HEK293 (cell line): ENCODE measurements at regions not wholly inside any gene's neighbourhood (a gene's known extent, or its start where the extent isn't known, plus 50 kb on each side); places are given as distances from the start of the nearest gene placed in this dataset.

ENCODE experiments used
- CTCF ChIA-PET: fragments of 350-600 bp; formaldehyde crosslinking; extraction: SDS; loops from one replicate; lab custom pipeline; 2021; ENCODE audit warnings: antibody characterized with exemption; lab: Yijun Ruan, JAX
- POLR2A ChIA-PET: fragments of 300-600 bp; formaldehyde crosslinking; extraction: SDS; loops from one replicate; lab custom pipeline; 2020; ENCODE audit warnings: antibody characterized with exemption, inconsistent platforms; lab: Yijun Ruan, JAX
- H3K27ac ChIP-seq: fragments of 200-500 bp; sonication (Bioruptor generic); 2 replicates; pipeline ENCODE4 v1.5.1; 2014; ENCODE audit warnings: low read depth, low read length, control low read depth, inconsistent platforms; ENCODE audit errors: extremely low read depth
- H3K36me3 ChIP-seq, 2 experiments: fragments of 200-500 bp in 1 of 2; sonication (Bioruptor generic) in 1 of 2; 1 replicate in 1 of 2; 2 replicates in 1 of 2; pipeline ENCODE4 v1.5.1; 2014 to 2017; ENCODE audit warnings: inconsistent platforms in 2 of 2, low read length in 2 of 2; ENCODE audit not compliant: control insufficient read depth in 2 of 2, insufficient read depth in 1 of 2
- H3K4me1 ChIP-seq: fragments of 200-500 bp; sonication (Bioruptor generic); 2 replicates; pipeline ENCODE4 v1.5.1; 2014; ENCODE audit warnings: mild to moderate bottlenecking, low read length, inconsistent platforms; ENCODE audit not compliant: control insufficient read depth, insufficient read depth
- H3K4me3 ChIP-seq: 2 replicates; pipeline ENCODE4 v1.5.1; 2011; ENCODE audit warnings: low read depth, mild to moderate bottlenecking, control low read depth, low read length, moderate library complexity
- H3K9me3 ChIP-seq: fragments of 200-500 bp; sonication (Bioruptor generic); 2 replicates; pipeline ENCODE4 v1.5.1; 2014; ENCODE audit warnings: low read depth, low read length, inconsistent platforms; ENCODE audit not compliant: control insufficient read depth, insufficient read depth
- IKZF3 ChIP-seq: fragments of 450-650 bp; IDR thresholded peaks from 2 replicates; pipeline ENCODE4 v1.5.0; 2018; ENCODE audit warnings: missing biosample characterization, mild to moderate bottlenecking, missing genetic modification characterization, moderate library complexity
- MEIS1 ChIP-seq: sonication (generic); formaldehyde crosslinking; IDR thresholded peaks from 2 replicates; pipeline ENCODE4 v1.8.1; 2022; ENCODE audit warnings: missing genetic modification reagents, mild to moderate bottlenecking, borderline replicate concordance
- MZF1 ChIP-seq: fragments of 450-650 bp; formaldehyde crosslinking; IDR thresholded peaks from 2 replicates; pipeline ENCODE4 v1.5.1; 2017; ENCODE audit warnings: missing biosample characterization, missing genetic modification characterization, borderline replicate concordance
- RBAK ChIP-seq: fragments of 450-650 bp; formaldehyde crosslinking; IDR thresholded peaks from 2 replicates; pipeline ENCODE4 v1.5.1; 2016; ENCODE audit warnings: missing biosample characterization, missing genetic modification characterization
- SALL2 ChIP-seq: fragments of 450-650 bp; formaldehyde crosslinking; IDR thresholded peaks from 2 replicates; pipeline ENCODE4 v1.5.0; 2017; ENCODE audit warnings: missing biosample characterization, mild to moderate bottlenecking, missing genetic modification characterization, borderline replicate concordance
- SP2 ChIP-seq: fragments of 450-650 bp; formaldehyde crosslinking; IDR thresholded peaks from 2 replicates; pipeline ENCODE4 v1.5.1; 2016; ENCODE audit warnings: missing biosample characterization, missing genetic modification characterization
- ZEB2 ChIP-seq: fragments of 450-650 bp; formaldehyde crosslinking; IDR thresholded peaks from 2 replicates; pipeline ENCODE4 v1.5.1; 2016; ENCODE audit warnings: missing biosample characterization, missing genetic modification characterization
- ZNF140 ChIP-seq: fragments of 450-650 bp; formaldehyde crosslinking; IDR thresholded peaks from 2 replicates; pipeline ENCODE4 v1.5.1; 2016; ENCODE audit warnings: missing biosample characterization, missing genetic modification characterization
- ZNF169 ChIP-seq: fragments of 450-650 bp; formaldehyde crosslinking; IDR thresholded peaks from 2 replicates; pipeline ENCODE4 v1.5.1; 2016; ENCODE audit warnings: missing biosample characterization, missing genetic modification characterization
- ZNF214 ChIP-seq: fragments of 450-650 bp; formaldehyde crosslinking; IDR thresholded peaks from 2 replicates; pipeline ENCODE4 v1.5.1; 2017; ENCODE audit warnings: missing biosample characterization, mild to moderate bottlenecking, missing genetic modification characterization, borderline replicate concordance
- ZNF280C ChIP-seq: fragments of 450-650 bp; formaldehyde crosslinking; IDR thresholded peaks from 2 replicates; pipeline ENCODE4 v1.5.1; 2016; ENCODE audit warnings: missing biosample characterization, missing genetic modification characterization
- ZNF549 ChIP-seq: fragments of 450-650 bp; IDR thresholded peaks from 2 replicates; pipeline ENCODE4 v1.5.1; 2018; ENCODE audit warnings: missing biosample characterization, missing genetic modification characterization, mild to moderate bottlenecking, inconsistent platforms, moderate library complexity
- ZNF623 ChIP-seq: fragments of 450-650 bp; formaldehyde crosslinking; IDR thresholded peaks from 2 replicates; pipeline ENCODE4 v1.5.1; 2016; ENCODE audit warnings: missing biosample characterization, missing genetic modification characterization
- ZSCAN23 ChIP-seq: fragments of 450-650 bp; formaldehyde crosslinking; IDR thresholded peaks from 2 replicates; pipeline ENCODE4 v1.5.1; 2016; ENCODE audit warnings: missing biosample characterization, missing genetic modification characterization
- TF ChIP-seq, protein P1 (sequence below): fragments of 450-650 bp; formaldehyde crosslinking; IDR thresholded peaks from 2 replicates; pipeline ENCODE4 v1.5.1; 2016; ENCODE audit warnings: missing biosample characterization, missing genetic modification characterization

DNA sequence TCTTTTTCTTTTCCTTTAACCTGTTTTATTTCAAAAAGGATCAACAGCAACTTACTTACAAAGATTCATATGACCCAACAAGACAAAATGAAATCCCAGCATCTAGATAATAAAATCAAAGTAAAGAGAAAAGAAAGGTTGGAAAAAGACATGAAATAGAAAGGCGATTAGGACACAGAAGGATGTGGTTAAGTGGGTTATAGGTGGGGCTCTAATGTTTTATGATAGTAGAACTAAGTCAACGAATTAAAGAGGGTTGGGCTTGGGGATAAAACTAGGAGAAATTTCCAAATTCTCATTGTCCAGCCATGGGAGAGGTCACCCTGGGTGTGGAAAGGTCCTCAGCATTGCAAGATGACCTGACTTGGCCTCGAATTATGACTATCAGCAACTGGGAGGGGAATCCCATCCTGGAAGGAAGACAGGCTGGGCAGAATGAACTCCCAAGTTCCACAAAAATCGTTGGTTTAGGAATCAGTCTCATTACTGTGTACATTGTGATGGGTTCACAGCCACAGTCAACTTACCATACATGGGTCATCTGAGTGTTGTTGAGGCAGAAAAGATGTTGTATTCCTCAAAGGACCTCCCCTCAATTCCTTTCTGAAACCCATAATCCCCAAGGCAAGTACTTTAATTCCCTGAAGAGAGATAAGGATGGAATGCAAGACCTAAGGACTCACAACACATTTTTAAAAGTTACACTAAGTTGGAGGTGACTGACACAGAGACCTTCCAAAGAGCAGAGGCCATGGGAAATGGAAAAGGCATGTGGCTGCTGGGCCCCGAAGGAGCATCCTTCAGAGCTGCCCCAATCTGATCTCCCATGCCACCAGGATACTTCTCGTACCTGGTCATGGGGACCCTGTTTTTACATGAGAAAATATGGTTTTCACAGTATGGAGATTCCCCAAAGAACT lies 167.6 kb downstream of the UXS1 start:
- H3K27ac ChIP-seq = no peak overlapping the region
- H3K4me1 ChIP-seq = no peaks in the 10 kb centered on the region
- TF ChIP-seq ZNF169 (no peak), ZNF140 (tag by site-specific recombination) (no peak), ZNF280C (tag by site-specific recombination) (no peak), ZSCAN23 (tag by site-specific recombination) (no peak), MZF1 (tag by site-specific recombination) (no peak), SALL2 (tag by site-specific recombination) (no peak), ZNF623 (tag by site-specific recombination) (no peak), IKZF3 (tag by site-specific recombination) (no peak), ZEB2 (tag by site-specific recombination) (no peak), MEIS1 (CRISPR knock-in tag) (no peak)
- TF ChIP-seq, protein P1, sequence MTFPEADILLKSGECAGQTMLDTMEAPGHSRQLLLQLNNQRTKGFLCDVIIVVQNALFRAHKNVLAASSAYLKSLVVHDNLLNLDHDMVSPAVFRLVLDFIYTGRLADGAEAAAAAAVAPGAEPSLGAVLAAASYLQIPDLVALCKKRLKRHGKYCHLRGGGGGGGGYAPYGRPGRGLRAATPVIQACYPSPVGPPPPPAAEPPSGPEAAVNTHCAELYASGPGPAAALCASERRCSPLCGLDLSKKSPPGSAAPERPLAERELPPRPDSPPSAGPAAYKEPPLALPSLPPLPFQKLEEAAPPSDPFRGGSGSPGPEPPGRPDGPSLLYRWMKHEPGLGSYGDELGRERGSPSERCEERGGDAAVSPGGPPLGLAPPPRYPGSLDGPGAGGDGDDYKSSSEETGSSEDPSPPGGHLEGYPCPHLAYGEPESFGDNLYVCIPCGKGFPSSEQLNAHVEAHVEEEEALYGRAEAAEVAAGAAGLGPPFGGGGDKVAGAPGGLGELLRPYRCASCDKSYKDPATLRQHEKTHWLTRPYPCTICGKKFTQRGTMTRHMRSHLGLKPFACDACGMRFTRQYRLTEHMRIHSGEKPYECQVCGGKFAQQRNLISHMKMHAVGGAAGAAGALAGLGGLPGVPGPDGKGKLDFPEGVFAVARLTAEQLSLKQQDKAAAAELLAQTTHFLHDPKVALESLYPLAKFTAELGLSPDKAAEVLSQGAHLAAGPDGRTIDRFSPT (tag by site-specific recombination) = no peak
- ChIA-PET CTCF (interaction anchor here (0.7 kb wide), 1 partner anchor 37 kb away, joined by 5 read pairs; no protein-coding TSS in a partner anchor), POLR2A (no interaction called here)
- no peaks in the 10 kb centered on the region for H3K36me3 ChIP-seq
- no peak overlapping the region for H3K4me3 ChIP-seq
- H3K9me3 ChIP-seq = no peaks in the 10 kb centered on the region

DNA sequence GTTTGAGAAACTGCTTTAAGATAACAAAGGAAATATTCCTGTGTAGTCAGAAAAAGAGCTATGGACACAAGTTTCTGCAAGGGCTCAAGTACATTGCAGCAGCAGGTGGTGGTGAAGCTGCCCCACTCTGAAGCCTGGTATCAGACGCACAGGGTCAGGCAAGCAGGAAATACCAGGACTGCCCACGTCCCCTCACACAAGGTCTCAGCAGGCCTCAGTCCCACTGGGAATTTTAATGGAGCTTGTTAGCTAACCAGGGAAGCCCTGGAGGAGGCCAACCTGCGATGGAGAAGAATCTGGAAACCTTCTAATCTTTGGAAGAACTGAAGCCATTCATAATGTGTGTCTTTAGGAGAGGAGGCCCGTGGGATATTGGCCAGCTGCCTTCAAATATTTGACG lies 168.3 kb downstream of the UXS1 start:
- peaks cover under 1% of the 10 kb centered on the region; the same call in 1 of the 2 replicates for H3K4me1 ChIP-seq
- no peaks in the 10 kb centered on the region for H3K9me3 ChIP-seq
- no peaks in the 10 kb centered on the region for H3K36me3 ChIP-seq
- H3K4me3 ChIP-seq = no peak overlapping the region
- no peak overlapping the region for H3K27ac ChIP-seq
- ChIA-PET CTCF (interaction anchor here (0.7 kb wide), 1 partner anchor 37 kb away, joined by 5 read pairs; no protein-coding TSS in a partner anchor), POLR2A (no interaction called here)
- no peak for TF ChIP-seq ZNF549 (tag by site-specific recombination)
- TF ChIP-seq ZNF214 (tag by site-specific recombination) = no peak
- no peak for TF ChIP-seq SP2 (tag by site-specific recombination)

DNA sequence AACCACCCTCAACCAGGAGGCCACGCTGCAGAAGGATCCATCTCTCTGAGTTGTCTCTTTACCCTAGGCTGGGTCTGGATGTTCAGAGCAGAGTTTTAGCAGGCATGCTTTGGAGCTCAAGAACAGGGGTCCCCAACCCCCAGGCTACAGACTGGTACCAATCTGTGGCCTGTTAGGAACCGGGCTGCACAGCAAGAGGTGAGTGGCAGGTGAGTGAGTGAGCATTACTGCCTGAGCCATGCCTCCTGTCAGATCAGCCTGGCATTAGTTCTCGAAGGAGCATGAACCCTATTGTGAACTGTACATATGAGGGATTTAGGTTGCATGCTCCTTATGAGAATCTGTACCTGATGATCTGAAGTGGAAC lies 172.5 kb downstream of the UXS1 start:
- CTCF ChIA-PET = interaction anchor here (0.6 to 0.7 kb wide), 2 partner anchors 11 to 251 kb away, joined by 3 read pairs; no protein-coding TSS in a partner anchor
- no peaks in the 10 kb centered on the region for H3K9me3 ChIP-seq
- TF ChIP-seq RBAK = no peak
- POLR2A ChIA-PET = no interaction called here
- no peak overlapping the region for H3K4me3 ChIP-seq
- no peaks in the 10 kb centered on the region for H3K36me3 ChIP-seq
- H3K27ac ChIP-seq = no peak overlapping the region
- H3K4me1 ChIP-seq = peaks cover 6% of the 10 kb centered on the region
